ENCODE measurements at regions not wholly inside any gene's neighbourhood (a gene's known extent, or its start where the extent isn't known, plus 50 kb on each side); places are given as distances from the start of the nearest gene placed in this dataset.

GRCh38 chr6:149225946-149226345 lies 91.6 kb upstream of the TAB2 start:
- TF ChIP-seq, protein P1, sequence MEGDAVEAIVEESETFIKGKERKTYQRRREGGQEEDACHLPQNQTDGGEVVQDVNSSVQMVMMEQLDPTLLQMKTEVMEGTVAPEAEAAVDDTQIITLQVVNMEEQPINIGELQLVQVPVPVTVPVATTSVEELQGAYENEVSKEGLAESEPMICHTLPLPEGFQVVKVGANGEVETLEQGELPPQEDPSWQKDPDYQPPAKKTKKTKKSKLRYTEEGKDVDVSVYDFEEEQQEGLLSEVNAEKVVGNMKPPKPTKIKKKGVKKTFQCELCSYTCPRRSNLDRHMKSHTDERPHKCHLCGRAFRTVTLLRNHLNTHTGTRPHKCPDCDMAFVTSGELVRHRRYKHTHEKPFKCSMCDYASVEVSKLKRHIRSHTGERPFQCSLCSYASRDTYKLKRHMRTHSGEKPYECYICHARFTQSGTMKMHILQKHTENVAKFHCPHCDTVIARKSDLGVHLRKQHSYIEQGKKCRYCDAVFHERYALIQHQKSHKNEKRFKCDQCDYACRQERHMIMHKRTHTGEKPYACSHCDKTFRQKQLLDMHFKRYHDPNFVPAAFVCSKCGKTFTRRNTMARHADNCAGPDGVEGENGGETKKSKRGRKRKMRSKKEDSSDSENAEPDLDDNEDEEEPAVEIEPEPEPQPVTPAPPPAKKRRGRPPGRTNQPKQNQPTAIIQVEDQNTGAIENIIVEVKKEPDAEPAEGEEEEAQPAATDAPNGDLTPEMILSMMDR (IDR thresholded peaks at IDR 0.05) = no peak
- TF ChIP-seq POLR2A (IDR thresholded peaks at IDR 0.05) (no peak), EP300 (IDR thresholded peaks at IDR 0.05) (no peak), POLR2AphosphoS5 (IDR thresholded peaks at IDR 0.05) (no peak)

All from sigmoid colon (tissue), 4 donors.